Neural progenitor cell (in vitro differentiated cells): ENCODE measurements at regions not wholly inside any gene's neighbourhood (a gene's known extent, or its start where the extent isn't known, plus 50 kb on each side); places are given as distances from the start of the nearest gene placed in this dataset.

ENCODE experiments used
- EZH2 ChIP-seq: fragments of 200-600 bp; sonication (generic); IDR thresholded peaks from 2 replicates; pipeline ENCODE4 v1.6.1; 2017; ENCODE audit warnings: antibody characterized with exemption, mild to moderate bottlenecking, moderate library complexity
- TF ChIP-seq, protein P1 (sequence below): fragments of 200-600 bp; sonication (generic); IDR thresholded peaks from 2 replicates; pipeline ENCODE4 v1.5.1; 2017; ENCODE audit warnings: antibody characterized with exemption, mild to moderate bottlenecking

DNA sequence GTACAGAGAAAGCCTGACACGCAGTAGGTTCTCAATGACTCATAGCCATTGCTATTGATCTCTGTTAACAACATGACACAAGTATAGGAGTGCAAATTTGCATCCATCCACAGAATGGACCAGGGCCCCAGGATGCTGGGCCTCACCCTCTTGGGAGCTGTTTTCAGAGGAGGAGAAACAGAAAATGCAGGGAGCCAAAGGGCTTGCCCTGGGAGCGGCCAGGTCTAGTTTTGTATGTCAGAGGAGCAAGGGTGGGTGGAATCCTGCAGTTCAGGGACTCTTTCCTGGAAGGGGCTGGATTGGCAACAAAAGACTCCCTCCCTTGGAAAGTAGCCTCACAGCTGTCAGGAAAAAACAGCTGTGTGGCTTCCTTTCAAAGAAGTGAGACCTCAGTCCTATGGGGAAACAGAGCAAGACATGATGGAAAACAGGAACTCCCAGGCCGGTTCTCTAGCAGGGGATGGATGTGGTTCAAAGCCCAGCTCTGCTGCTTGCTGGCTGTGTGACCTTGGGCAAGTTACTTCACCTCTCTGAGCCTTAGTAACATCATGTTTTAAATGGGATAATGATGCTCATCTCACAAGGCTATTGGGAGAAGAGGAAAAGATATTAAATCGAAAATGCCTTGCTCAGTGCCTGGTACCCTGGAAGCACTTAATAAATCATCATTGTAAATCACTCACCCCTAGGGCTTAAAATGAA lies 50.5 kb upstream of the SH3PXD2B start:
- no peak for TF ChIP-seq EZH2
- TF ChIP-seq, protein P1, sequence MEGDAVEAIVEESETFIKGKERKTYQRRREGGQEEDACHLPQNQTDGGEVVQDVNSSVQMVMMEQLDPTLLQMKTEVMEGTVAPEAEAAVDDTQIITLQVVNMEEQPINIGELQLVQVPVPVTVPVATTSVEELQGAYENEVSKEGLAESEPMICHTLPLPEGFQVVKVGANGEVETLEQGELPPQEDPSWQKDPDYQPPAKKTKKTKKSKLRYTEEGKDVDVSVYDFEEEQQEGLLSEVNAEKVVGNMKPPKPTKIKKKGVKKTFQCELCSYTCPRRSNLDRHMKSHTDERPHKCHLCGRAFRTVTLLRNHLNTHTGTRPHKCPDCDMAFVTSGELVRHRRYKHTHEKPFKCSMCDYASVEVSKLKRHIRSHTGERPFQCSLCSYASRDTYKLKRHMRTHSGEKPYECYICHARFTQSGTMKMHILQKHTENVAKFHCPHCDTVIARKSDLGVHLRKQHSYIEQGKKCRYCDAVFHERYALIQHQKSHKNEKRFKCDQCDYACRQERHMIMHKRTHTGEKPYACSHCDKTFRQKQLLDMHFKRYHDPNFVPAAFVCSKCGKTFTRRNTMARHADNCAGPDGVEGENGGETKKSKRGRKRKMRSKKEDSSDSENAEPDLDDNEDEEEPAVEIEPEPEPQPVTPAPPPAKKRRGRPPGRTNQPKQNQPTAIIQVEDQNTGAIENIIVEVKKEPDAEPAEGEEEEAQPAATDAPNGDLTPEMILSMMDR, result no peak
